DLD1 (cell line): ENCODE measurements at regions not wholly inside any gene's neighbourhood (a gene's known extent, or its start where the extent isn't known, plus 50 kb on each side); places are given as distances from the start of the nearest gene placed in this dataset.

Experiments
- in situ Hi-C: cut with HindIII; loops from 2 replicates; pipeline ENCODE4 v1.10.0; 2017; ENCODE audit warnings: low sequenced_read_pairs

- in situ Hi-C loops = no loop called here
These were observed 1424.4 kb upstream of the SLC39A10 start for GRCh38 chr2:194232600-194232999.

- in situ Hi-C loops = no loop called here
These were observed 1433.8 kb upstream of the SLC39A10 start for GRCh38 chr2:194223218-194223617.

- in situ Hi-C loops = no loop called here
These were observed 1442.8 kb upstream of the SLC39A10 start for GRCh38 chr2:194214192-194214591.

DNA sequence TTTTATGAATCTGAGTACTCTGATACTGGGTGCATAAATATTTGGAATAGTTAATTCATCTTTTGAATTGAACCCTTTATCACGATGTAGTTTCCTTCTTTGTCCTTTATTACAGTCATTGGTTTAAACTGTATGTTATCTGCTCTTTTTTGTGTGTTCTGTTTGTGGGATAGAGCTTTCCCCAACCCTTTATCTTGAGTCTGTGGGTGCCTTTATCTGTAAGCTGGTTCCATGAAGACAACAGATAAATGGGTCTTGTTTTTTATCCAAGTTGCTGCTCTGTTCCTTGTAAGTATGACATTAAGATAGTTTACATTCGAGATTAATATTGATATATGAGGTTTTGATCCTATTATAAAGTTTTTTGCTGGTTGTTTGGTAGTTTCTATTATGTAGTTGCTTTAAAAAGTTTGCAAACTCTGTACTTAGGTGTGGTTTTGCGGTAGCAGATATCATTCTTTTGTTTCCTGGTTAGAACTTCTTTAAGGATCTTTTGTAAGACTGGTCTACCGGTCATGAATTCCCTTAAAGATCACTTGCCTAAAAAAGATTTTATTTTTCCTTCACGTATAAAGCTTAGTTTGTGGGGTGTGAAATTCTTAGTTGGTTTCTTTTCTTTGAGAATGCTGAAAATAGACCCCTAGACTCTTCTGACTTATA, 1451.3 kb upstream of the SLC39A10 start:
- in situ Hi-C loops = no loop called here

DNA sequence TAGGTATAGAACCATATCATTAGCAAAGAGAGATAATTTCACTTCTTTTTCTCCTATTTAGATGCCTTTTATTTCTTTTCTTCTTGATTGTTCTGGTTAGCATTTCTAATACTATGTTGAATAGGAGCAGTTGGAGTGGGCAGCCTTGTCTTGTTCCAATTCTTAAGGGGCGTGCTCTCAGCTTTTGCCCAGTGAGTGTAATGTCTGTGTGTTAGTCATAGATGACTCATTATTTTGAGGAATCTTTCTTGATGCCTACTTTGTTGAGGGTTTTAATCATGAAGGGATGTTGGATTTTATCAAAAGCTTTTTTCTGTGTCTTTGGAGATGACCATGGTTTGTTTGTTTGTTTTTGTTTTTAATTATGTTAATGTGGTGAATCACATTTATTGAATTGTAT, 1453.1 kb upstream of the SLC39A10 start:
- in situ Hi-C loops = no loop called here

DNA sequence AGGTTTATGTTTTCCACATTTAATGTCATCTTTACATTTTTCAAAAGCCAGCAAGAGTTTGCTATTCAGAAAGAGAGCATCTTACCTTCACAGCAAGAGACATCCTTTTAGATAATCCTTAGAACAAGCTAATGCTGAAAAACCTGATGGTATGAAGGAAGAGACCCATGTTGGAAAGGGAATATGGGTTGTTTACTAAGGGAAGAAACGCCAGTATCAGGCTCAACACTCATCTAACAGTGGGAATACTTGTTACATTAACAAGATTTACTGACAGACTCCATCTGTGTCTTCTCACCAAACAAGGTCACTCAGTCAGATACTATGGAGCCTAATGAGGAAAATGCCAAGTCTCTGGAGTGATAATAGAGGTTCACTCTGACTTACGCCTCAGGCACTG, 1474.1 kb upstream of the SLC39A10 start:
- in situ Hi-C loops = no loop called here

GRCh38 chr2:194176134-194176533, 1480.9 kb upstream of the SLC39A10 start:
- in situ Hi-C loops = no loop called here

GRCh38 chr2:194166818-194167217, 1490.2 kb upstream of the SLC39A10 start:
- in situ Hi-C loops = no loop called here

- in situ Hi-C loops = no loop called here
These were observed 1501.6 kb upstream of the SLC39A10 start for GRCh38 chr2:194155431-194155830.

DNA sequence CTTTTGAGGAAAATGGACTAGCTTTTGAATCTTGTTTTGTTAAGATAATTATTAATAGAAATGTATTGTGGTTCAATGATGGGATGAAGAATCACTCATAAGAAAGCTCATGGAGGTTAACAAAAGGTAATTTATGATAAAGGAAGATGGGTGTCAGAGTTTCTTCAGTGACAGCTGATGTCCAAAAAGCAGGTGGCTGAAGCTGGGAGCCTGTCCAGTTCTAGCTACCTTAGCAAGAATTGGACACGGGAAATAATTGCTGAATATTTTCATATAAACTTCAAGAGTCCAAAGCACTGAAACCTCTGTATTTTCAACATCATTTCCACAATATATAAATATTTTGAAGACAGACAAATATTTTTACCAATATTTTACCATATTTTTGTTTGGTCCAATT, 1505.8 kb upstream of the SLC39A10 start:
- in situ Hi-C loops = no loop called here

DNA sequence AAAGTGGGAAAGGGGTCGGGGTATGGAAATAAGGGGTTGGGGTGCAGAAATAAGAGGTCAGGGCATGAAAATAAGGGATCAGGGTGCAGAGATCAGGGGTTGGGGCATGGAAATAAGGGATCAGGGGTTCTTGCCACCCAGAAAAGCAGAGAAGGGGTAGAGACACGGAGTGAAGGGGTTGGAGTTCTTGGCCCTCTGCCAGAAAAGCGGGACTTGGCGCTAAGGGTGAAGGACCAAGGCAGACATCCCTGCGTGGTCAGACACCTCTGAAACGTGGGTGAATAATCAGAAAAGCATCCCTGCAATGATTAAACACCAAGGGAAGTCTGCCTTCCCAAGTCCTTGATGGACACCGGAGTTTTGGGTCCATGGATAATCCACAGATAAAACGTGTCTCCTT, 1521.6 kb upstream of the SLC39A10 start:
- in situ Hi-C loops = no loop called here

- in situ Hi-C loops = no loop called here
These were observed 1528.2 kb upstream of the SLC39A10 start for GRCh38 chr2:194128810-194129209.

DNA sequence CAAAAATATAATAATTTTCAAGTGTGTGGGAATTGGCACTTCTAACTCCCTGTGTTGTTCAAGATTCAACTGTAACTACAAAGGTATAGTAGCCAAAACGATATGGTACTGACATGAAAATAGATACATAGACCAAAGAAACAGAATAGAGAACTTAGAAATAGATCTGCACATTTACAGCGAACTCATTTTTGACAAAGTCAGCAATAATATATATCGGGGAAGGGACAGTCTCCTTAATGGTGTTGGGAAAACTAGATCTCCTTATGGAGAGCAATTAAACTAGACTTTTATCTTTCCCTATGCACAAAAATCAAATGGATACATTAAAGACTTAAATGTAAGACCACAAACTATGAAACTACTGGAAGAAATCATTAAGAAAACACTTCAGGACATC, 1530.6 kb upstream of the SLC39A10 start:
- in situ Hi-C loops = no loop called here

DNA sequence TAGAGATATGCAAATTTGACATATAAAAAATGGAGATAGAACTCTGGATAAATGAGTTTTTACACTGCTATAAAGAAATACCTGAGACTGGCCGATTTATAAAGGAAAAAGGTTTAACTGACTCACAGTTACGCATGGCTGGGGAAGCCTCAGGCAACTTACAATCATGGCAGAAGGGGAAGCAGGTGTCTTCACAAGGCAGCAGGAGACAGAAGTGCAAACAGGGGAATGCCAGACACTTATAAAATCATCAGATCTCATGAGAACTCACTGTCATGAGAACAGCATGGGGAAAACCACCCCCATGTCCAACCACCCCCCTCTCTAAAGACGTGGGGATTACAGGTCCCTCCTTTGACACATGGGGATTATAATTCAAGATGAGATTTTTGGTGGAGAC, 1540.2 kb upstream of the SLC39A10 start:
- in situ Hi-C loops = loop anchor here (10.0 kb wide), 1 partner anchor 758 kb away; no protein-coding TSS in a partner anchor

DNA sequence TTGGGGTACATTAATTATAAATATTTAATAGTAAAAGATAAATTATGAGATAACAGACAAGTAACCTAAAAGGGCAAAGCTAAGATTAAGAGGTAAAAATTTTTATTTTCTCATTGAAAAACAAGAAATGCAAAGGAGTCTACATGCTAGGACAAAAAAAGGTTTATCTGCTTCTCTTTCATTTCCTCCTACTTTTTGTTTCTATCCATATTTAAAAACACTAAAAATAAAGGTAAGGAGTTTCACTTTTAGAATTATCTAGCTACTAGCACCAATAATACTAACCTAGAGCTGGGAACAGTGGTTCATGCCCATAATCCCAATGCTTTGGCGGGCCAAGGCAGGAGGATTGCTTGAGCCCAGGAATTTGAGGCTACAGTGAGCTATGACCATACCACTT, 1551.7 kb upstream of the SLC39A10 start:
- in situ Hi-C loops = no loop called here

GRCh38 chr2:194104687-194105086, 1552.3 kb upstream of the SLC39A10 start:
- in situ Hi-C loops = no loop called here

DNA sequence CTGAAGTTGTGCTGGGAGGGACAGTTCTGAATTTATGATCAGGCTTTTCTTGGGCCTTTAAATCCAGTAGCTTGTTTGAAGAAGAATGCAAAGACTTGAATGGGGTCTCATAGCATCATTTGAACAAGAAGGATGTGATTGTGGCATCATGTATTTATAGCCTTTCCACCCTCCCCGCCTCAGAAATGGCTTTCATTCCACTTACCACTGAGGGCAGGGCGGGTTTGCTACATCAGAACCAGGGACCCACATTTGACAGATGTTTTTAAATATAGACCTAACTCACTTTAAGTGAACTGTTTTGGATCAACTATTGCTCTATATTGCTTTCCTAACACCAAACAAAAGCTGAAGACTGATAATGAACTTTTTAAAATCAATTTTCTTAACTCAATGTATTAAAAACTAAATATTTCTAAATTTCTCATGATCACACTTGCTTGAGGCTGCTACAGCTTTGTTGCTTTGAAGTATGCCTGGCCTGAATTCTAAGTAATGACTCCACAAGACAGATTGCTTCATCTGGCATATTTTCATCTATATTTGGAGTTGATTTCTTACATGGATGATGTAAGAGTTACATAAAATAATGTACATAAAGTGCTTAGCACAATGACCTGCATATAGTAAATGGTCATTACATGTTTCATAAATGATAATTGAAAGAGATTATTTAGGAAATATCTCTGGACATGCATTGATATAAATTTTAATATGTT, 1552.9 kb upstream of the SLC39A10 start:
- in situ Hi-C loops = no loop called here

DNA sequence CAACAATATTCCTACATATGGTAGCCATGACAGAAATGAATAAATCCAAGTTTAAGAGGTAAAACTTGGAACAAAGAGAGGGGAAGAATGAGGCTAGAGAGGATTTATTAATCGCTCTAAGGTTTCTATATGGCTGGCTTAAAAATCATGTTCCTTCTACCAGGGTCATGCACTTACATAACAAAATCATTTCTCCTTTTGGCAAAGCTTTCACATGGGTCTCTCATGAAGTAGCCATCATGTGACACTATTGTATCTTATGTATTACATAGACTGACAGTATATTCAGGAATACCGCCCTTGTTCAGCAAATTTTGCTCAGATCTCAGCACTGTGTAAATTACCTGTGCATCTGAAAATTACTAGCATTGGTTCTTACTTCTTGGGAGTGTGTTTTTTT, 1554.5 kb upstream of the SLC39A10 start:
- in situ Hi-C loops = no loop called here

DNA sequence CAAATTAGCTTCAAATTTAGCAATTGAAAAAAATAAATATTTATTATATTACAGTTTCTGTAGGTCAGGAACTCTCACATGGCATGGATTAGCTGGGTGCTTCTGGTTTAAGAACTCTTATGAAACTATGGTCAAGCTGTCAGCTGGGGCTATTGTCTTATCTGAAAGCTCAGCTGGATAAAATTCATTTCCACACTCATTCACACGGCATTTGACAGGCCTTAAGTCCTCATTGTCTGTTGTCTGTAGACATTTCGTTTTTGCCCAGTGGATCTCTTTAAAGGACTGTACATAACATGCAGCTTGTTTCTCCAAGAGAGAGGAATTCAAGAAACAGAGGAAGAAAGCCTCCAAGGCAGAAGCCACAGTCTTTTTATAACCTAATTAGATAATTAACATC, 1556.8 kb upstream of the SLC39A10 start:
- in situ Hi-C loops = no loop called here

DNA sequence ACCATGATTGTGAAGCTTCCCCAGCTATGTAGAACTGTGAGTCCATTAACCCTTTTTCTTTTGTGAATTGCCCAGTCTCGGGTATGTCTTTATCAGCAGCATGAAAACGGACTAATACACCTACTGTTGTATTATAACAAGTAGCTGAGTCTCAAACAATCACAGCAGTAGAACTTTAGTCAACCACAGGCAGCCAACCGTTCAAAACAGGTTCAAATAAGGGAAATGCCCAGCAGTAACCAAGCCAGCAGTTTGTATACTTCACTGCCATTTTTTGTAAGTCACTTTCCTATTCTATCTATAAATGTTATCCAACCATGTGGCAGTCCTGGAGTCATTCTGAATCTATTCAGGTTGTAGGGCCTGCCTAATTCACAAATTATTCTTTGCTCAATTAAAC, 1560.6 kb upstream of the SLC39A10 start:
- in situ Hi-C loops = no loop called here

DNA sequence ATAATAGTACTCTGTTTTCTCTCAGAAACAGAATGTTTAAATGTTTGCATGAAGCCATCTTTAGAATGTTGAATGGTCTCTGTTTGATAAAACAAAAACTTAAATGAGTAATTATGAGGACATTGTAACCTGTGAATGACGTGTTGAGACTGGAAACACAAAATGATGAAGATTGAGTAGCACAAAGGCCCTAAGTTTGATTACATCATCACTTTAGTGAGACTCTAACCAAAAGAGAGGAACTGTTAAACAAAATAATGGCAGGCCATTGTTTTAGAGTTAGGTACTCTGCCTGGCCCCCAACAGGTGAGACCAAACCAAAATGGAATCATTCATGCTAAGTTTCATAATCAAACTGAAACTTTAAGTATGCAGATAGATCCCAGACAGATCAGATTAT, 1561.7 kb upstream of the SLC39A10 start:
- in situ Hi-C loops = no loop called here

DNA sequence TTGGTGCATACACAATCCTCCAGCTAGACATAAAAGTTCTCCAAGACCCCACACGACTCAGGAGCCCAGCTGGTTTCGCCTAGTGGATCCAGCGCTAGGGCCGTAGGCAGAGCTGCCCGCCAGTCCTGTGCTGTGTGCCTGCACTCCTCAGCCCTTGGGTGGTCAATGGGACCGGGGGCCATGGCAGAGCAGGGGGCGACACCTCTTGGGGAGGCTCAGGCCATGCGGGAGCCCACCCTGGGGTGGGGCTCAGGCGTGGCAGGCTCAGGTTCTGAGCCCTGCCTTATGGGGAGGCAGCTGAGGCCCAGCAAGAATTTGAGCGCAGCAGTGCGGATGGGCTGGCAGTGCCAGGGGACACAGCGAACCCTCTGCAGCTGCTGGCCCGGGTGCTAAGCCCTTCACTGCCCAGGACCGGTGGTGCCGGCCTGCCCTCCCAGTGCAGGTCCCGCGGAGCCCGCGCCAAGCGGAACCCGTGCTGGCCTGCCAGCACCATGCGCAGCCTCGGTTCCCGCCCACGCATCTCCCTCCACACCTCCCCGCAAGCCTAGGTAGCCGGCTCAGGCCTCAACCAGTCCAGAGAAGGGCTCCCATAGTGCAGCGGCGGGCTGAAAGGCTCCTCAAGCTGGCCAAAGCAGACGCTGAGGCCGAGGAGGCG, 1566.6 kb upstream of the SLC39A10 start:
- in situ Hi-C loops = no loop called here
